Upper lobe of left lung (tissue), 4 donors: ENCODE measurements at regions not wholly inside any gene's neighbourhood (a gene's known extent, or its start where the extent isn't known, plus 50 kb on each side); places are given as distances from the start of the nearest gene placed in this dataset.

Experiments
- EP300 ChIP-seq, 4 donors: sonication (generic); formaldehyde crosslinking; IDR thresholded peaks; one replicate each; pipeline ENCODE4 v1.5.1; 2017; ENCODE audit warnings: antibody characterized with exemption in 4 of 4, control low read depth in 2 of 4
- POLR2A ChIP-seq, 4 donors: fragments of 450-650 bp; IDR thresholded peaks; one replicate each; pipeline ENCODE4 v1.5.1; 2016 to 2017; ENCODE audit warnings: antibody characterized with exemption in 4 of 4, mild to moderate bottlenecking in 2 of 4
- TF ChIP-seq, protein P1 (sequence below), 6 experiments: fragments of 450-650 bp in 4 of 6; fragments of 200-600 bp in 2 of 6; sonication (generic) in 2 of 6; IDR thresholded peaks; one replicate each; pipeline ENCODE4 v1.5.1; 2016 to 2019; ENCODE audit warnings: antibody characterized with exemption in 6 of 6

DNA sequence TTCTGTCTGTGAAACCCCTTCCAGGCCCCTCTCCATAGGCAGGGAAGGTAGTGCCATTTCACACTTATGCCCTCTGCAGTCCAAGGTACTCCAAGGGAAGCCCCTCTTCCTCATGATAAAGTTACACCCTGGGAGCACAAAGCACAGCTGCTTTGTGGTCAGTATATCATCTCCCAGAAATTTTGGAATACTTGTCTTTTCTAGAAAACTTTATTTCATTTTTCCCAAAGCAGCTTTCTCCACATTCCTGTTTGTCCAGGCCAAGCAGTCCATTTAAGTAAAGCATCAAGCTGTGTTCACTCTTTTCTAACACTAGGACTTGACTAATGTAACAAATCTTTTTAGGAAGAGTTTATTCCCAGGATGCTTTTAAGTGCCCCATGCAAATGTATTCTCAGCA lies 371.8 kb upstream of the RGMB start:
- TF ChIP-seq, protein P1, sequence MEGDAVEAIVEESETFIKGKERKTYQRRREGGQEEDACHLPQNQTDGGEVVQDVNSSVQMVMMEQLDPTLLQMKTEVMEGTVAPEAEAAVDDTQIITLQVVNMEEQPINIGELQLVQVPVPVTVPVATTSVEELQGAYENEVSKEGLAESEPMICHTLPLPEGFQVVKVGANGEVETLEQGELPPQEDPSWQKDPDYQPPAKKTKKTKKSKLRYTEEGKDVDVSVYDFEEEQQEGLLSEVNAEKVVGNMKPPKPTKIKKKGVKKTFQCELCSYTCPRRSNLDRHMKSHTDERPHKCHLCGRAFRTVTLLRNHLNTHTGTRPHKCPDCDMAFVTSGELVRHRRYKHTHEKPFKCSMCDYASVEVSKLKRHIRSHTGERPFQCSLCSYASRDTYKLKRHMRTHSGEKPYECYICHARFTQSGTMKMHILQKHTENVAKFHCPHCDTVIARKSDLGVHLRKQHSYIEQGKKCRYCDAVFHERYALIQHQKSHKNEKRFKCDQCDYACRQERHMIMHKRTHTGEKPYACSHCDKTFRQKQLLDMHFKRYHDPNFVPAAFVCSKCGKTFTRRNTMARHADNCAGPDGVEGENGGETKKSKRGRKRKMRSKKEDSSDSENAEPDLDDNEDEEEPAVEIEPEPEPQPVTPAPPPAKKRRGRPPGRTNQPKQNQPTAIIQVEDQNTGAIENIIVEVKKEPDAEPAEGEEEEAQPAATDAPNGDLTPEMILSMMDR (IDR thresholded peaks at IDR 0.05), result no peak
- TF ChIP-seq POLR2A (IDR thresholded peaks at IDR 0.05) (no peak), EP300 (IDR thresholded peaks at IDR 0.05) (no peak)
